CD4-positive, alpha-beta memory T cell (primary cell): ENCODE measurements at regions not wholly inside any gene's neighbourhood (a gene's known extent, or its start where the extent isn't known, plus 50 kb on each side); places are given as distances from the start of the nearest gene placed in this dataset.

Experiments used
- CTCF ChIA-PET: fragments of 350-600 bp; sonication (Branson Sonifier 250); formaldehyde crosslinking; loops from one replicate; lab custom pipeline; 2021; ENCODE audit warnings: inconsistent platforms; ENCODE audit not compliant: partially characterized antibody; lab: Charles Lee
- POLR2A ChIA-PET: fragments of 350-600 bp; sonication (Branson Sonifier 250); formaldehyde crosslinking; loops from one replicate; lab custom pipeline; 2021; ENCODE audit not compliant: partially characterized antibody; lab: Charles Lee
- DNase-seq, 5 donors: peaks; one replicate each; pipeline versions ENCODE4 v3.0.0 to v3.0.0-alpha.2; 2020 to 2022; ENCODE audit warnings: mixed read lengths in 1 of 5
- H3K27ac ChIP-seq: one replicate; pipeline ENCODE4 v1.7.0; 2013; ENCODE audit warnings: low read depth, low read length
- H3K27me3 ChIP-seq: 2 replicates; pipeline ENCODE4 v1.7.0; 2013; ENCODE audit warnings: mild to moderate bottlenecking, low read length, moderate library complexity; ENCODE audit not compliant: insufficient read depth
- H3K36me3 ChIP-seq: 2 replicates; pipeline ENCODE4 v1.7.0; 2013; ENCODE audit warnings: mild to moderate bottlenecking, low read length, moderate library complexity; ENCODE audit not compliant: insufficient read depth
- H3K4me1 ChIP-seq: 2 replicates; pipeline ENCODE4 v1.7.0; 2013; ENCODE audit warnings: mild to moderate bottlenecking, low read length, moderate library complexity; ENCODE audit not compliant: insufficient read depth
- H3K4me3 ChIP-seq, 2 donors: one replicate each; pipeline ENCODE4 v1.7.0; 2013; ENCODE audit warnings: low read length in 2 of 2, mild to moderate bottlenecking in 1 of 2
- H3K9me3 ChIP-seq, 2 donors: one replicate each; pipeline ENCODE4 v1.7.0; 2013; ENCODE audit warnings: low read length in 2 of 2, control low read depth in 1 of 2; ENCODE audit not compliant: control insufficient read depth in 1 of 2
- H3K27ac Mint-ChIP-seq, 7 donors: one replicate each; pipeline ENCODE4 v1.8.0; 2020 to 2021; ENCODE audit warnings: mixed read lengths in 7 of 7, mild to moderate bottlenecking in 6 of 7, inconsistent platforms in 3 of 7, moderate library complexity in 3 of 7
- H3K27me3 Mint-ChIP-seq, 2 donors: one replicate each; pipeline ENCODE4 v1.8.0; 2020 to 2021; ENCODE audit warnings: mixed read lengths in 2 of 2
- H3K36me3 Mint-ChIP-seq, 2 donors: one replicate each; pipeline ENCODE4 v1.8.0; 2020 to 2021; ENCODE audit warnings: mixed read lengths in 2 of 2, inconsistent platforms in 1 of 2, mild to moderate bottlenecking in 1 of 2
- H3K4me1 Mint-ChIP-seq, 4 donors: one replicate each; pipeline ENCODE4 v1.8.0; 2020 to 2021; ENCODE audit warnings: mixed read lengths in 4 of 4, mild to moderate bottlenecking in 1 of 4
- H3K4me3 Mint-ChIP-seq, 8 donors: one replicate each; pipeline ENCODE4 v1.8.0; 2020 to 2021; ENCODE audit warnings: mixed read lengths in 8 of 8, mild to moderate bottlenecking in 7 of 8, moderate library complexity in 6 of 8, inconsistent platforms in 3 of 8
- H3K9me3 Mint-ChIP-seq, 8 donors: one replicate each; pipeline ENCODE4 v1.8.0; 2020 to 2021; ENCODE audit warnings: mixed read lengths in 8 of 8, mild to moderate bottlenecking in 5 of 8, inconsistent platforms in 3 of 8, moderate library complexity in 1 of 8
- intact Hi-C: fragments of 100-400 bp; cut with micrococcal nuclease; formaldehyde crosslinking; loops from one replicate; pipeline ENCODE4 v1.15.1; 2023

DNA sequence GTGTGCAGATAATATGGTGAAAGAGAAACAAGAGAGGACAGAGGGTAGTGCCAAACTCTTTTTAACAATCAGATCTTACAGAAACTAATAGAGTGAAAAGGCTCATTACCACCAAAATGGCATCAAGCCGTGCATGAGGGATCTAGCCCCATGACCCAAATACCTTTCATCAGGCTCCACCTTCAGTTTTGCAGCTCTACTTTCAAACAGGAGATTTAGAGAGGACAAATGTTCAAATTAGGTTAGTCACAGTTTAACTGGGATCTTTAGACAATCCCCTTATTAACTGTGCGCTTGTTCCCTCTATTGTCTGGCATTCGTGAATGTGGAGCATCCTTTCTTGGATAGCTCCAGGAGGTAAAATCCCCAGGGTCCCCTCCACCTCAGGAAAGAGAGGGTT, 1209.3 kb upstream of the CHAC2 start:
- no peaks in the 10 kb centered on the region for H3K27me3 Mint-ChIP-seq
- H3K9me3 ChIP-seq, result no peaks in the 10 kb centered on the region
- no peaks in the 10 kb centered on the region for H3K36me3 ChIP-seq
- no peak overlapping the region for H3K4me3 ChIP-seq
- no peaks in the 10 kb centered on the region for H3K4me1 ChIP-seq
- H3K4me1 Mint-ChIP-seq, result no peaks in the 10 kb centered on the region
- H3K27me3 ChIP-seq, result no peaks in the 10 kb centered on the region
- no peak overlapping the region for H3K4me3 Mint-ChIP-seq
- no peaks in the 10 kb centered on the region for H3K36me3 Mint-ChIP-seq
- H3K27ac ChIP-seq, result no peak overlapping the region
- peaks cover 0 to 4% (median under 1%) of the 10 kb centered on the region in 8 donors for H3K9me3 Mint-ChIP-seq
- no peak for DNase-seq
- ChIA-PET POLR2A (no interaction called here), CTCF (no interaction called here)
- no peak overlapping the region for H3K27ac Mint-ChIP-seq
- intact Hi-C loops, result no loop called here

- Mint-ChIP-seq H3K4me1 (no peaks in the 10 kb centered on the region), H3K9me3 (peaks cover 0 to 12% (median 2%) of the 10 kb centered on the region in 8 donors), H3K4me3 (no peak overlapping the region), H3K27me3 (no peaks in the 10 kb centered on the region), H3K36me3 (no peaks in the 10 kb centered on the region), H3K27ac (no peak overlapping the region)
- Histone ChIP-seq H3K27me3 (no peaks in the 10 kb centered on the region), H3K36me3 (no peaks in the 10 kb centered on the region), H3K4me3 (no peak overlapping the region), H3K27ac (no peak overlapping the region), H3K9me3 (no peaks in the 10 kb centered on the region), H3K4me1 (no peaks in the 10 kb centered on the region)
- POLR2A ChIA-PET, result no interaction called here
- intact Hi-C loops, result no loop called here
- CTCF ChIA-PET, result no interaction called here
- no peak for DNase-seq
Measured at GRCh38 chr2:52542297-52542696, 1225.3 kb upstream of the CHAC2 start.

GRCh38 chr2:52539026-52539970, 1228.3 kb upstream of the CHAC2 start:
- Histone ChIP-seq H3K4me1 (no peaks in the 10 kb centered on the region), H3K27me3 (no peaks in the 10 kb centered on the region), H3K9me3 (no peaks in the 10 kb centered on the region), H3K27ac (no peak overlapping the region), H3K36me3 (no peaks in the 10 kb centered on the region), H3K4me3 (no peak overlapping the region)
- no peak overlapping the region for H3K4me3 Mint-ChIP-seq
- no peak for DNase-seq
- H3K27ac Mint-ChIP-seq, result no peak overlapping the region
- H3K27me3 Mint-ChIP-seq, result no peaks in the 10 kb centered on the region
- ChIA-PET POLR2A (no interaction called here), CTCF (no interaction called here)
- H3K9me3 Mint-ChIP-seq, result peaks cover 0 to 10% (median under 1%) of the 10 kb centered on the region in 8 donors
- H3K4me1 Mint-ChIP-seq, result no peaks in the 10 kb centered on the region
- H3K36me3 Mint-ChIP-seq, result no peaks in the 10 kb centered on the region
- intact Hi-C loops, result no loop called here

GRCh38 chr2:52537588-52537987, 1230.0 kb upstream of the CHAC2 start:
- no peaks in the 10 kb centered on the region for H3K36me3 Mint-ChIP-seq

DNA sequence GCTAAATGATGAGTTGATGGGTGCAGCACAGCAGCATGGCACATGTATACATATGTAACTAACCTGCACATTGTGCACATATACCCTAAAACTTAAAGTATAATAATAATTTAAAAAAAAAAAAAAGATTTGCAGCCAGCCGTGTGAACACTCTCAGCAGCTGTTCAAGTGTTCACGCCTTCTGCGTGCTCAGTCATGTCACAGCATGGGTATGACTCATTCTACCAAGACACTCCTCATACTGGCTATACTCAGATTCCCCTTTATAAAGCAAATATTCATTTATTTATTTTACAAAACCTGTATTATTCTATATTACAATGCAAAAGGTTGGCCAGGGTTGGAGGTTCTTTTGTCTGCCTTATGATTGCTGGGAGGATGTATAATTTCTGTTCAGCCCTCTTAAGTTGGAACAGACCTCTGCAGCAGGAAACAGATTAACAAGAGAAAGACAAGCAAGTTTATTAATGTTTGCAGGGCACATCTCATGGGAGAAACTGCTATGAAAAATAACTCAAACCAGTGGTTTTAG, 1230.6 kb upstream of the CHAC2 start:
- H3K9me3 ChIP-seq, result no peaks in the 10 kb centered on the region
- ChIA-PET POLR2A (no interaction called here), CTCF (no interaction called here)
- DNase-seq, result no peak
- H3K27ac ChIP-seq, result no peak overlapping the region
- H3K4me3 ChIP-seq, result no peak overlapping the region
- no peak overlapping the region for H3K27ac Mint-ChIP-seq
- no peaks in the 10 kb centered on the region for H3K36me3 Mint-ChIP-seq
- H3K27me3 Mint-ChIP-seq, result no peaks in the 10 kb centered on the region
- H3K4me1 Mint-ChIP-seq, result no peaks in the 10 kb centered on the region
- peaks cover 0 to 10% (median 0%) of the 10 kb centered on the region in 8 donors for H3K9me3 Mint-ChIP-seq
- H3K36me3 ChIP-seq, result no peaks in the 10 kb centered on the region
- H3K4me3 Mint-ChIP-seq, result no peak overlapping the region
- no peaks in the 10 kb centered on the region for H3K27me3 ChIP-seq
- H3K4me1 ChIP-seq, result no peaks in the 10 kb centered on the region
- intact Hi-C loops, result no loop called here

More at GRCh38 chr2:52537588-52537987, 1230.0 kb upstream of the CHAC2 start:
- intact Hi-C loops, result no loop called here
- Mint-ChIP-seq H3K27ac (no peak overlapping the region), H3K4me3 (no peak overlapping the region), H3K9me3 (peaks cover 0 to 11% (median 0%) of the 10 kb centered on the region in 8 donors), H3K4me1 (no peaks in the 10 kb centered on the region), H3K27me3 (no peaks in the 10 kb centered on the region)
- Histone ChIP-seq H3K4me3 (no peak overlapping the region), H3K36me3 (no peaks in the 10 kb centered on the region), H3K9me3 (no peaks in the 10 kb centered on the region), H3K27ac (no peak overlapping the region), H3K27me3 (no peaks in the 10 kb centered on the region), H3K4me1 (no peaks in the 10 kb centered on the region)
- ChIA-PET CTCF (no interaction called here), POLR2A (no interaction called here)
- no peak for DNase-seq

- ChIA-PET CTCF (no interaction called here), POLR2A (no interaction called here)
- no peaks in the 10 kb centered on the region for H3K9me3 ChIP-seq
- H3K27me3 ChIP-seq, result no peaks in the 10 kb centered on the region
- H3K4me3 Mint-ChIP-seq, result no peak overlapping the region
- no peak overlapping the region for H3K27ac ChIP-seq
- no peaks in the 10 kb centered on the region for H3K36me3 Mint-ChIP-seq
- H3K4me1 ChIP-seq, result no peaks in the 10 kb centered on the region
- no peaks in the 10 kb centered on the region for H3K4me1 Mint-ChIP-seq
- no peak overlapping the region for H3K27ac Mint-ChIP-seq
- H3K36me3 ChIP-seq, result no peaks in the 10 kb centered on the region
- peaks cover 0 to 4% (median 0%) of the 10 kb centered on the region in 8 donors for H3K9me3 Mint-ChIP-seq
- no peaks in the 10 kb centered on the region for H3K27me3 Mint-ChIP-seq
- DNase-seq, result no peak
- intact Hi-C loops, result no loop called here
- no peak overlapping the region for H3K4me3 ChIP-seq
Measured at GRCh38 chr2:52532956-52533355, 1234.6 kb upstream of the CHAC2 start.

- Mint-ChIP-seq H3K27me3 (no peaks in the 10 kb centered on the region), H3K36me3 (no peaks in the 10 kb centered on the region), H3K4me1 (no peaks in the 10 kb centered on the region), H3K27ac (no peak overlapping the region), H3K4me3 (no peak overlapping the region), H3K9me3 (peaks cover 0 to 6% (median under 1%) of the 10 kb centered on the region in 8 donors)
- Histone ChIP-seq H3K36me3 (no peaks in the 10 kb centered on the region), H3K27ac (no peak overlapping the region), H3K9me3 (no peaks in the 10 kb centered on the region), H3K4me1 (no peaks in the 10 kb centered on the region), H3K4me3 (no peak overlapping the region), H3K27me3 (no peaks in the 10 kb centered on the region)
- no peak for DNase-seq
- ChIA-PET CTCF (no interaction called here), POLR2A (no interaction called here)
- intact Hi-C loops, result no loop called here
Measured at GRCh38 chr2:52526735-52527134, 1240.9 kb upstream of the CHAC2 start.
